ENCODE measurements at regions not wholly inside any gene's neighbourhood (a gene's known extent, or its start where the extent isn't known, plus 50 kb on each side); places are given as distances from the start of the nearest gene placed in this dataset.

GRCh38 chr3:43816372-43816771, 125.6 kb downstream of the ABHD5 start:
- no peaks in the 10 kb centered on the region for H3K79me2 ChIP-seq (ENCODE audit: control insufficient read depth, insufficient read depth, low read length)
- dilution Hi-C loops (cut with MboI; ENCODE audit: extremely low pct_ligation_motif_present, low sequenced_read_pairs) = no loop called here
- no peaks in the 10 kb centered on the region for H4K20me1 ChIP-seq (ENCODE audit: control insufficient read depth, extremely low read depth, insufficient read depth, low read length)
- H3K36me3 ChIP-seq (ENCODE audit: control insufficient read depth in 2 of 2, extremely low read depth in 1 of 2, insufficient read depth in 2 of 2, low read length in 2 of 2) = no peaks in the 10 kb centered on the region
- H3K4me2 ChIP-seq (ENCODE audit: control insufficient read depth, extremely low read depth, insufficient read depth, low read depth, low read length) = no peak overlapping the region
- H3K27me3 ChIP-seq (ENCODE audit: control insufficient read depth, extremely low read depth, insufficient read depth, low read length) = no peaks in the 10 kb centered on the region
- H3K9me3 ChIP-seq (ENCODE audit: control insufficient read depth, low read depth, low read length) = no peaks in the 10 kb centered on the region
- no peak for FAIRE-seq
- DNase-seq (ENCODE audit: low read depth, low spot score) = no peak
- H2AFZ ChIP-seq (ENCODE audit: control insufficient read depth, low read length) = no peak overlapping the region
- no peak overlapping the region for H3K27ac ChIP-seq (ENCODE audit: control insufficient read depth, insufficient read depth, low read length)
- no peak for TF ChIP-seq EZH2 (IDR thresholded peaks at IDR 0.05; ENCODE audit: low read length)
- TF ChIP-seq CTCF (optimal IDR thresholded peaks at IDR 0.05 in 1 of 3, IDR thresholded peaks at IDR 0.05 in 1 of 3, conservative IDR thresholded peaks at IDR 0.05 in 1 of 3; ENCODE audit: extremely low read depth in 1 of 3, insufficient read depth in 2 of 3, low read length in 3 of 3) = no peak
- H3K4me1 ChIP-seq (ENCODE audit: control insufficient read depth, extremely low read depth, insufficient read depth, low read length) = no peaks in the 10 kb centered on the region
- no peak overlapping the region for H3K9ac ChIP-seq (ENCODE audit: control insufficient read depth, extremely low read depth, insufficient read depth, low read length)
- H3K4me3 ChIP-seq (ENCODE audit: control insufficient read depth in 2 of 3, extremely low read depth in 1 of 3, insufficient read depth in 2 of 3, low read depth in 1 of 3, low read length in 3 of 3) = no peak overlapping the region
- H3K9me1 ChIP-seq (ENCODE audit: control insufficient read depth, extremely low read depth, insufficient read depth, low read length) = no peaks in the 10 kb centered on the region

DNA sequence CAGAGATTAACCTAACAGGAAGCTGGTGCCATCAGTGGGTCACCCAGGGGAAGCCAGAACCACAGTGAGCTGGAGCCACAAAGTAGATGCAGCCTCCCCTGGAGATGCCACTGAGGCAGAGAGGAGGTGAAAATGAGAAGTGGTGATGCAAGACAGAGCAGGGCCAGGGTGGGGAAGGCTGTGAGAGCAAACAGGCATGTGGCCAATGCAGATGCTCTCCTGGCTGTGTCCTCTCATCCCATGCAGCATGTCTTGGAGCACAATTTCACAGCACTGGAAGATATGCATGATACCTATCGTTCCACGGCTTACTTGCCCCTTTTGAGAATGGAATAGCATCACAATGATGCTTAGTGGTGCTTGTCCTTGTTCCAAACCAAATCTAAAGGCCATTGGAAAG, 126.3 kb downstream of the ABHD5 start:
- dilution Hi-C loops (cut with MboI; ENCODE audit: extremely low pct_ligation_motif_present, low sequenced_read_pairs) = no loop called here
- no peaks in the 10 kb centered on the region for H3K36me3 ChIP-seq (ENCODE audit: control insufficient read depth in 2 of 2, extremely low read depth in 1 of 2, insufficient read depth in 2 of 2, low read length in 2 of 2)
- no peak overlapping the region for H3K27ac ChIP-seq (ENCODE audit: control insufficient read depth, insufficient read depth, low read length)
- DNase-seq (ENCODE audit: low read depth, low spot score) (no peak), FAIRE-seq (no peak)
- H3K9ac ChIP-seq (ENCODE audit: control insufficient read depth, extremely low read depth, insufficient read depth, low read length) = no peak overlapping the region
- H4K20me1 ChIP-seq (ENCODE audit: control insufficient read depth, extremely low read depth, insufficient read depth, low read length) = no peaks in the 10 kb centered on the region
- no peak for TF ChIP-seq CTCF (optimal IDR thresholded peaks at IDR 0.05 in 1 of 3, IDR thresholded peaks at IDR 0.05 in 1 of 3, conservative IDR thresholded peaks at IDR 0.05 in 1 of 3; ENCODE audit: extremely low read depth in 1 of 3, insufficient read depth in 2 of 3, low read length in 3 of 3)
- no peak for TF ChIP-seq EZH2 (IDR thresholded peaks at IDR 0.05; ENCODE audit: low read length)
- no peaks in the 10 kb centered on the region for H3K9me3 ChIP-seq (ENCODE audit: control insufficient read depth, low read depth, low read length)
- H3K4me2 ChIP-seq (ENCODE audit: control insufficient read depth, extremely low read depth, insufficient read depth, low read depth, low read length) = no peak overlapping the region
- no peaks in the 10 kb centered on the region for H3K9me1 ChIP-seq (ENCODE audit: control insufficient read depth, extremely low read depth, insufficient read depth, low read length)
- H2AFZ ChIP-seq (ENCODE audit: control insufficient read depth, low read length) = no peak overlapping the region
- no peaks in the 10 kb centered on the region for H3K4me1 ChIP-seq (ENCODE audit: control insufficient read depth, extremely low read depth, insufficient read depth, low read length)
- no peaks in the 10 kb centered on the region for H3K27me3 ChIP-seq (ENCODE audit: control insufficient read depth, extremely low read depth, insufficient read depth, low read length)
- no peak overlapping the region for H3K4me3 ChIP-seq (ENCODE audit: control insufficient read depth in 2 of 3, extremely low read depth in 1 of 3, insufficient read depth in 2 of 3, low read depth in 1 of 3, low read length in 3 of 3)
- H3K79me2 ChIP-seq (ENCODE audit: control insufficient read depth, insufficient read depth, low read length) = no peaks in the 10 kb centered on the region

Data from keratinocyte (primary cell).